Erythroblast (primary cell): ENCODE measurements at regions not wholly inside any gene's neighbourhood (a gene's known extent, or its start where the extent isn't known, plus 50 kb on each side); places are given as distances from the start of the nearest gene placed in this dataset.

Source experiments
- DNase-seq, 2 experiments: peaks; one replicate each; lab custom pipeline; 2025; lab: John Stamatoyannopoulos, UW
- GATA1 ChIP-seq: IDR thresholded peaks from 2 replicates; pipeline ENCODE4 v1.6.1; 2011; ENCODE audit warnings: low read depth, mild to moderate bottlenecking, control low read depth, low read length, moderate library complexity
- POLR2A ChIP-seq: IDR thresholded peaks from 2 replicates; pipeline ENCODE4 v1.6.1; 2011; ENCODE audit warnings: mild to moderate bottlenecking, low read length

DNA sequence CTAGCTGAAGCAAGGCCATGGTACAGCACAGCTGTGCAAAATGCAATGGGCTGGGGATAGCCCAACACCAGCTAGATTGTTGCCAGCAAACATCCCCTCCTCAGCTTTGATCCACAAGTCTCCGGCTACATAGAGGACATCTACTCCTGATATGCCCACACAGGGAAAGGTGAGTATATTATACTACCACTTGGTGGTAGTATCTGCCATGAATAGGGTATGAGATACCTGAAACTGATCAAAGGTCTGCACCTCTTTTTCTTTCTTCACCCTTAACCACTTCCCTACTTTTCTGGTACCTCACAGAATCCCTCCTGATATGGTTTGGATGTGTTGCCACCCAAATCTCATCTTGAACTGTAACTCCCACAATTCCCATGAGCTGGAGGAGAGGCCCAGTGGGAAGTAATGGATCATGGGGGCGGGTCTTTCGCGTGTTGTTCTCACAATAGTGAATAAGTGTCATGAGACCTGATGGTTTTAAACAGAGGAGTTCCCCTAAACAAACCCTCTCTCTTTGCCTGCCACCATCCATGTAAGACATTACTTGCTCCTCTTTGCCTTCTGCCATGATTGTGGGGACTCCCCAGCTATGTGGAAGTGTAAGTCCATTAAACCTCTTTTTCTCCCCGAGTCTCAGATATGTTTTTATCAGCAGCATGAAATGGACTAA, 279.6 kb downstream of the TXNL1 start:
- TF ChIP-seq POLR2A: no peak
- TF ChIP-seq GATA1: no peak
- DNase-seq: no peak

DNA sequence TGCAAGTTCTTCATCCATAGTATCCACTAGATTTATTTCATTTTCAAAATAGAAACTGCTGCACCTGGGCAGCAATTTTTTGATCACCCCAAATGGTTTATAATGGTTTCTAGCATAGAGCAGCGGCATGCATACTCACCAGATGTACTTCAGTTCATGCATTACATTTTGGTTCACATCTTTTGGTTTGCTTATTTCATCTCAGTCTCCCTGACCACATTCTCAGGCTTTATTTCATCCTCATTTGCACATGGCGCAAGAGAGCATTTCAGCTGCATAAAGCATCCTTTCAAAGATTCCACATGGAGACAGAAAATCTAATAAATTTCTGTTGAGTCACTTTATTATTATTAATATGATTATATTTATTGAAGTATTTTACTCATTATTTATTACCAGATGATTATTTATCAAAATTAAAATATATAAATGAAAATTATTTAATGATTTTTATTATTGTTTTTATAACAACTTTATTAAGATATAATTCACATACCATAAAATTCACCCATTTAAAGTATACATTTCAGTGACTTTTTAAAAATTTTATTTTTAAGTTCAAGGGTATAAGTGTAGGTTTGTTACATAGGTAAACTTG, 284.6 kb downstream of the TXNL1 start:
- TF ChIP-seq GATA1: no peak
- no peak for TF ChIP-seq POLR2A

DNA sequence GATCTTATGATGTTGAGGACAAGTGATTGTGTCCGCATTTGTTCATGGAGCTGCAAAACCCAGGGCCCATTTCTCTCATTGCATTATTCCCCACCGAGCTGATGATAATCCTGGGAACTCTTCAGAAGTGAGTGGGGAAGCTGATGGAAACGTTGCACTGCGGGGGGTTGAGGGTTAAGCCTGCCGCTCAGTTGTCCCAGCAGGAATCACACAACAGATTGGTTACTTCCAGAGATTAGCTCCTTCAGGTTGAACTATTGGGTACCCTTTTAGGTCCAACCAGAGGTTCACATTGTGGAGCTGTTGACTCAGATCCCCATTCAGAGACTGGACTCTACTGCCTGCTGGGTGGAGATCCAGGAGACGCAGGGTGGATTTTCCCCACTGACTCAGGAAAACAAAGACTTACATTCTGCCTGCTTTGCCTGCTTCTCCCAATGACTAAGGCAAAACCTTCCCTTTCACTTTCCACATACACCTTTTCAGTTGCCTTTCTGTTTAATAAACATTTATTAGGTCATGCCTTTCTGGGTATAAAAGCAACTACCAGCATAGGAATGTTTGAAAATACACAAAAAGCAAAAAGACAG, 286.4 kb downstream of the TXNL1 start:
- TF ChIP-seq GATA1: no peak
- TF ChIP-seq POLR2A: no peak

More for the DNA sequence above, 284.6 kb downstream of the TXNL1 start:
- DNase-seq: no peak

DNA sequence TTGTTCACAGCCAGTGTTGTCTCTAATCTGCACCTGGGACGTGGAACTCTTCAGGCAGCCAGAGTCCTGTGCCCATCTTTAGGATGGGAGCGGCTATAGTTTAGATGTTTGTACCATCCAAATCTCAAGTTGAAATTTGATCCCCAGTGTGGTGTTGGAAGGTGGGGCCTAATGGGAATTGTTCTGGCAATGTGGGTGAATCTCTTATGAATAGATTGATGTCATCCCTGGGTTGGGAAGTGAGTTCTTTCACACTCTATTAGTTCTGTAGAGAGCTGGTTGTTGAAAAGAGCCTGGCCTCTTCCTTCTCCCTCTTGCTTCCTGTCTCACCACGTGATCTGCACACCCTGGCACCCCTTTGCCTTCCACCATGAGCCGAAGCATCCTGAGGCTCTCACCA, 300.9 kb downstream of the TXNL1 start:
- DNase-seq: no peak

More for the DNA sequence above, 286.4 kb downstream of the TXNL1 start:
- DNase-seq: no peak

DNA sequence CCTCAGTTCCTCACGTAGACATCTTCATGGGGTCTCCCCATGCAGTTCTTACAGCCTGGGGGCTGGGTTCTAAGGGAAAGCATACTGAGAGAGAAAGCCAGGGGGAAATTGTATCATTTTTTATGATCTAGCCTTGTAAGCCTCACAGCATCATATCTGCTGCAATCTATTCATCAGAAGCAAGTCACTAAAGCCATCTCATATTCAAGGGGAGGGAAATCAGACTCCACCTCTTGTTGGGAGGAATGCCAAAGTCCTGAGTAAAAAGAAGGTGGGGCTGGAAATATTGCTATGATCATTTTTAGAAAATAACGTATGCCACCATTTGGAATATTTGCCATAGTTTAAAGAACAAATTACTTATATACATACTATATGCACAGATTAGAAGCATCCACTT, 304.6 kb downstream of the TXNL1 start:
- DNase-seq: no peak
- TF ChIP-seq POLR2A: no peak
- TF ChIP-seq GATA1: no peak

More for the DNA sequence above, 300.9 kb downstream of the TXNL1 start:
- no peak for TF ChIP-seq POLR2A
- TF ChIP-seq GATA1: no peak

DNA sequence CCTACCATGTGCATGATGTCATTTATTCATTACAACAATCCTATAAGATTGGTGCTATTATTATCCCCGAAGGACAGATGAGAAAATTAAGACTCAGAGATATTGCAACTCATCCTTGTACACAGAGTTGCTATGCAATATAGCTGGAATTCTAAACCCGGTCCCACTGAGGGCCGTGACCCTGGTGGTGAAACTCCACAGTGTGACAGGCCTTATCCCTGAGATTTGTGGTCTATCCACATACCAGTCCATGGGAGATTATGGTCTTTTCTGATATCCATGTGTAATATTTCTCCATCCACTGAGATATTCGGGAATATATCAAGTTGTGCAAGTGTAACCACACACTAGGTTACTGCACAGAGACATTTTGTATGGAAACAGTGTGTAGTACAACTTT, 305.2 kb downstream of the TXNL1 start:
- DNase-seq: no peak
- TF ChIP-seq GATA1: no peak
- no peak for TF ChIP-seq POLR2A

DNA sequence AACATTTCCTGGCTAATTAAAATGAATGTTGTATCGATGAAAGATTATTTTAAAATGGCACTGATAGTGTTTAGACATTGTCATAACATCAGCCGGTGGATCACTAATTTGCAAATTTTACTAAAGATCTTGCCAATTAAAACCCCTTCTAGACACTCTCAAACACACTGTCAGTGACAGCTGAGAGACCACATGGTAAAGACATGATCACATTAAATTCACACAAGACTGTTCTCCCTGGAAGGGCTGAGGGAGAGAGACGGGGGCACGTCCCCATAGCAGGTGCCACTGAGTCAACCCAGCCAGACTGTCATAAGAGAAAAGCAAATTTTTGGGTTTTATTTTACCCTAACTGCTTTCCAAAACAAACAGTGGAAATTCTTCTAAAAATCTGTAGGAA, 306.0 kb downstream of the TXNL1 start:
- no peak for DNase-seq
- no peak for TF ChIP-seq GATA1

DNA sequence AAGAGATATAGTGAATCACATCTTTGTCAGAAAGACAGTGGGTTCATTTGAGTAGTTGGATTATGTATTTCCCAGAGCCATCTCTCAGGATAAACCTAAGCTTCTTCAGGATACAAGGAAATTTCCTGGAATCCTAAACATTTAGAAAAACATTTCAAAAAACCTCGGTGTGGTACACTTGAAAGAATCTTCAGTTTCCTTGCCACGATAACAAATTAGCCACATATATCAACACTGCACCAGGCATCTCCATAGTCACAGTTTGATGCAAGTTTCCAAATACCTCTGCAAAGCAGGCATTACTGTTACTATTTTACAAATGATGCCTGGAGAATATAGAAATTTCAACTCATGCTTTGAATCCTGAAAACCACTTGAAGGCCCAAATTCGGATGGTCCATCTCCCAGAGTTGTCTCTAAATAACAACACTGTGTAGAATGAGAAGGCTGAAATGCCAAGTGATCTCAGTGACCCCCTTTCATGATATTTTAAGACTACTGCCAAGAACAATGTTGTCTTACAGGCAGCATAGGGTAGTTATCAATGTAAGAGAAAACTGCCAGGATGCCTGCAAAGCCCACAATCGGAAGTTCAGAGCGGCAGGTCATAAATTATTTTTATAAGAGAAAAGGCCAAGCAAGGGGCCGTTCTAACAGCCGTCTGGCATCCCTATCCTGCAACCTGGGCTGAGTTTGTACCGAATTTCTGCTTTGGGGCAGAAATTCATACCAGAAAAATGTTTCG, 307.9 kb downstream of the TXNL1 start:
- DNase-seq: no peak
- TF ChIP-seq GATA1 (no peak), POLR2A (no peak)

DNA sequence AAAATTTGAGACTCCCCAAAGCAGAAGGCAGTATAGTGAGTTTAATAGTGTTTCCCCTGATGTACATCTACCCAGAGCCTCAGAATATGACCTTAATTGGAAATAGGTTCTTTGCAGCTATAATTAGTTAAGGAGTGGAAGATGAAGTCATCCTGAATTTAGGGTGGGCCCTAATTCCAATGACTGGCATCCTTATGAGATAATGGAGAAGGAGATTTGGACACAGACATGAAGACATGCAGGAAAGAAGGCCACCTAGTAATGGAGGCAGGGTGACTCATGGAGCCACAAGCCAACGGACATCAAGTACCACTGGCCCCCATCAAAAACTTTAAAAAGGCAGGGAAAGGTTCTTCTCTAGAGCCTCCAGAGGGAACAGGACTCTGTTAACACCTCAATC, 308.9 kb downstream of the TXNL1 start:
- no peak for DNase-seq
- TF ChIP-seq POLR2A (no peak), GATA1 (no peak)

DNA sequence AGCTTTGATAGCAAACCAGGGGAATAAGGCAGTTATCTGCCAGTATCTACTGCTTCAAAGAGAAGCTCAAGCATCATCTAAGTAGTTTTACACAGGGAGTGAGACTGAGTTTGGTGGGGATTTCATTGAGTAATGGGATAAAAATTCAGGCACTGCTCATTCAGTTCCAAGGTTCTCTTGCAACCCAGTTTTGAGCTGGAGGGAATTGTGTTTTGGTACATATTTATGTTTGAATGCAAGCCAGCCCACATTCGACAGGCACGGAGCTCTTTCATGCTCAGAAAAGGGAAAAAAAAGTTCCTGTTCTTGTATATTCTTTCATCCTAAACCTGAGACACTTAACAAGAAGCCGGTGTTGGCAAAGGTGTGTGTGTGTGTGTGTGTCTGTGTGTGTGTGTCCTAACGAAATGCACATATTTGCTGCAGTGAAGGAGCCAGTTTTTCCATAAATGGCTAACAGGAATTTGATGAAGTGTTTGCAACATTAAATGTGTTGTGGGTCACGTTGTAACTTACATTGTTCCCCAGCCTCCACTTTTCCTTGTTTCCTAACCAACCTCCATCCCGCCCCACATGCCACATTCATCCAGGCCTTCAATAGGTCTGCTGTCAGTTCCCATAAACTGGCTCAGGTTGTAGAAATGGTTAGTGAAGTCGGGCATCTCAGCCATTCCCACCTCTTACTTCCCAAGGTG, 311.1 kb downstream of the TXNL1 start:
- TF ChIP-seq GATA1 (no peak), POLR2A (no peak)
- no peak for DNase-seq

DNA sequence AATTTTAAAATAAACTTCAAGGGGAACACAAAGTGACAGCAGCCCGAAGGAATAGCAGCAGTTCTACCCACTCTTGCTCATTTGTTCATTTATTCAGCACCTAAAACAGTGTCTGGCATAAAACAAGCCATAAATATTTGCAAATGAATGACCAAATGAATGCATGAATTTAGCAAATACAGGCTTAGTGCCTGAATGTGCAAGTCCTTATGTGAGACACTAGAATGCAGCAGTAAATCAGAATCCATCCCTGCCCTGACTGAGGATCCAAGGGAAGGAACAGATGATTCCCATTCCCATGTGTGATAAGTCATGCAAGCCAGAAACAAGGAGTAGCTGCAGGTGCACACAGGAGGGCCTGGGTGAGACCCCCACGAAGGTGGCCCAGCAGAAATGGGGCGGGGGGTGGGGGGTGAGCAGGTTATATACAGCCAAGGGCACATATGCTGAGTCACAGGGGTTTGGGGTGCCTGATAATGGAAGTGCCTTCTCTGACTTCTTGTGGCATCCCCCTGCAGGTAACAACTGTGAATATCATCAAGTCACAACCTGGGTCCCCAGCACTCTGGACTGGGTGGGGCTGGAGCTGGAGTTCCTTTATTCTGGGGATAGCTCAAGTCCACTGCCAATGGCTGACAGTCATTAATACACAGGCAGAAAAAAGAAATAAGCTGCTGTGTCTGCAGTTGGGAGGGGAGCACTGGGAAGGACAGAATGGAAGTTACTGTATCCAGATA, 311.9 kb downstream of the TXNL1 start:
- DNase-seq: no peak
- TF ChIP-seq POLR2A (no peak), GATA1 (no peak)

DNA sequence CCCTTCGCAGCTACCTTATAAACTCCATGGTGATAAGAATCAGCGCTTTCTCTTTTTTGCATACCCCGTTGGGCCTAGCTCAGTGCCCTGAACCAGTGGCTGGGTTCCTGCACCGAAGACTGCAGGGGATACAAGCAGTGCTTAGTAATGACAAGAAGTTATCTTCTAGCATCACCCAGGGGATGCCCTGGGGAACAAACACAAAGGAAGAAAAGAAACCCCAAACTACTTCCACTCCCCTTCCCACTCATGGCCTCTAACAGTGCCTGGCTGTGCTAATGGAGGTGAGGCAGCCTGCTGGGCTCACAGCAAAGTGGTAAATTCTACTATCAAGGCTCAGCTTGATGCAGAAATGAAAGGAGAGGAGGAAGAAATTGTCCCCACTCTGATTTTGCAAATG, 314.7 kb downstream of the TXNL1 start:
- no peak for TF ChIP-seq POLR2A
- no peak for DNase-seq

DNA sequence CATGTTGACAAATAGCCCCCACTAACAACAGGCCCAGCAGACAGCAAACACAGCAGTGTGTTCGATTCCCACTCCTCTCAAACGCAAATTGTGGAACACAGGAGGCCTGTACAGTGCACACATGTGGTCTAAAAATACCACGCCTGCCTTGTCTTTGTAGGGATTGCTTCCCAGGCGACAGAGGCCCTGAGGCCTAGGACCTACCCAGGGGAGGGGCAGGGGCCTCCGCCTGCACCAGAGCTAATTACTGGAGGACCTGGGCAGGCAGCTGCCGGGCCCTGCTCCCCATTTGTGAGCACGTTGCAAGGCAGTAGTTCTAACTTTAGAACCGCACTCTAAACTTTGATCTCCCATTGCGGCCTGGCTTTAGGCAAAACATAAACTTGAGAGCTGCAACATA, 316.0 kb downstream of the TXNL1 start:
- TF ChIP-seq GATA1: no peak
- no peak for TF ChIP-seq POLR2A
- no peak for DNase-seq
